GM20000 (cell line): ENCODE measurements at regions not wholly inside any gene's neighbourhood (a gene's known extent, or its start where the extent isn't known, plus 50 kb on each side); places are given as distances from the start of the nearest gene placed in this dataset.
"Not testable (repeated sequence)": the region's sequence is repeated elsewhere in the genome, so short reads cannot be mapped to it uniquely, and the experiment has no call there.

ENCODE experiments used
- DNase-seq: peaks from one replicate; pipeline ENCODE4 v3.0.0; 2012; ENCODE audit warnings: low spot score
- CTCF ChIP-seq: IDR thresholded peaks from 2 replicates; pipeline ENCODE4 v1.5.1; 2012; ENCODE audit warnings: mild to moderate bottlenecking, control low read depth; ENCODE audit errors: extremely low read depth, missing control alignments

GRCh38 chr3:70703305-70704102 is 391.1 kb upstream of the MDFIC2 start:
- no peak for DNase-seq
- TF ChIP-seq CTCF = no peak

GRCh38 chr3:70702132-70702531 is 389.7 kb upstream of the MDFIC2 start:
- no peak for DNase-seq
- no peak for TF ChIP-seq CTCF

- no peak for DNase-seq
- no peak for TF ChIP-seq CTCF
These were observed 372.3 kb upstream of the MDFIC2 start for GRCh38 chr3:70684701-70685100.

GRCh38 chr3:70675810-70676209 is 363.4 kb upstream of the MDFIC2 start:
- not testable (repeated sequence) for DNase-seq

GRCh38 chr3:70658513-70659310 is 346.3 kb upstream of the MDFIC2 start:
- no peak for TF ChIP-seq CTCF
- no peak for DNase-seq

- no peak for TF ChIP-seq CTCF
- no peak for DNase-seq
These were observed 345.0 kb upstream of the MDFIC2 start for GRCh38 chr3:70657454-70657853.

- no peak for TF ChIP-seq CTCF
- DNase-seq = no peak
These were observed 335.4 kb upstream of the MDFIC2 start for GRCh38 chr3:70647823-70648222.
